HFF-Myc (cell line): ENCODE measurements at regions not wholly inside any gene's neighbourhood (a gene's known extent, or its start where the extent isn't known, plus 50 kb on each side); places are given as distances from the start of the nearest gene placed in this dataset.
A peak's percentile ranks its signal among the peaks of the same experiment; 100 is the strongest.

Experiments
- DNase-seq: peaks from one replicate; pipeline ENCODE4 v3.0.0-alpha.2; 2011; ENCODE audit warnings: low read depth; ENCODE audit errors: extremely low read depth
- H3K4me3 ChIP-seq: replicated peaks from 2 replicates; pipeline ENCODE4 v1.5.1; 2011; ENCODE audit warnings: low read depth, mild to moderate bottlenecking, control low read depth, low read length
- CTCF ChIP-seq: IDR thresholded peaks from 2 replicates; pipeline ENCODE4 v1.5.1; 2012; ENCODE audit warnings: mild to moderate bottlenecking, low read depth, low read length, control low read depth; ENCODE audit errors: missing control alignments

- H3K4me3 ChIP-seq = no peak overlapping the region
- no peak for DNase-seq
- no peak for TF ChIP-seq CTCF
These were observed 760.7 kb upstream of the SLITRK6 start for GRCh38 chr13:86559901-86560300.

GRCh38 chr13:86562866-86563265 is 763.6 kb upstream of the SLITRK6 start:
- TF ChIP-seq CTCF = no peak
- no peak overlapping the region for H3K4me3 ChIP-seq
- DNase-seq = no peak

GRCh38 chr13:86563308-86563707 is 764.1 kb upstream of the SLITRK6 start:
- DNase-seq = no peak
- no peak overlapping the region for H3K4me3 ChIP-seq
- no peak for TF ChIP-seq CTCF

GRCh38 chr13:86567119-86567518 is 767.9 kb upstream of the SLITRK6 start:
- no peak for DNase-seq
- no peak overlapping the region for H3K4me3 ChIP-seq
- peak; percentile 21 for TF ChIP-seq CTCF

GRCh38 chr13:86569119-86569518 is 769.9 kb upstream of the SLITRK6 start:
- DNase-seq = no peak
- TF ChIP-seq CTCF = no peak
- H3K4me3 ChIP-seq = no peak overlapping the region

- no peak overlapping the region for H3K4me3 ChIP-seq
- DNase-seq = no peak
- no peak for TF ChIP-seq CTCF
These were observed 770.8 kb upstream of the SLITRK6 start for GRCh38 chr13:86569974-86570373.

GRCh38 chr13:86572115-86572514 is 772.9 kb upstream of the SLITRK6 start:
- H3K4me3 ChIP-seq = no peak overlapping the region
- no peak for TF ChIP-seq CTCF
- DNase-seq = no peak
